ENCODE measurements at regions not wholly inside any gene's neighbourhood (a gene's known extent, or its start where the extent isn't known, plus 50 kb on each side); places are given as distances from the start of the nearest gene placed in this dataset.
"Not testable (repeated sequence)": the region's sequence is repeated elsewhere in the genome, so short reads cannot be mapped to it uniquely, and the experiment has no call there.

DNA sequence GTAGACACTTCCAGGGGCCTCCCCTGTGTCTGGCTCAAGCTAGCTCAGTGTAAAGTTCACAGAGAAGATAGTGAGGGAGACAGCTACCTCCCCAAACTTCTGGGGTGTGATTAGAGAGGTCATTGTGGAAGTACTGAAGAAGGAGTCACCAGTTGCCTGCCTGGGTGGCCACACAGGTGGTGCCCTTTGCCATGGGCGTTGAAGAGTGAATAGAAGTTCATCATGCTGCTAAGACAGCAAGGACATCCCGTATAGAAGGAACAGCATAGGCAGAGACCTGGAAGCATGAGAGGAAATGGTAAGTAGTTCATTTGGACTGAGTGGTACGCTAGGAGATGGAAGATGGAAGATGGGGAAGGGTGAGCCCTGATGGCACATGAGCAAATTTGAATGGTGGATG, 110.1 kb downstream of the PJA1 start:
- H3K79me2 ChIP-seq (ENCODE audit: control insufficient read depth, insufficient read depth, low read length) = no peaks in the 10 kb centered on the region
- 10% methylated on average over 3 of the region's 3 CpGs for WGBS (ENCODE audit: insufficient coverage, insufficient replicate concordance, low lambda C conversion rate, missing lambda C conversion rate)
- no peak for DNase-seq (ENCODE audit: low read depth, low spot score)
- no peak overlapping the region for H3K4me3 ChIP-seq
- no peak overlapping the region for H2AFZ ChIP-seq (ENCODE audit: control insufficient read depth, low read depth, low read length)
- no peak overlapping the region for H3K27ac ChIP-seq (ENCODE audit: control insufficient read depth, insufficient read depth)
- no peak for ATAC-seq
- H3K9ac ChIP-seq (ENCODE audit: control insufficient read depth, insufficient read depth, low read length) = no peak overlapping the region
- ChIA-PET CTCF (interaction anchor here (0.9 kb wide), 1 partner anchor 10 kb away, joined by 3 read pairs; no protein-coding TSS in a partner anchor), SMC1A (ENCODE audit: uncharacterized antibody, unreplicated experiment) (interaction anchor here (0.7 kb wide), 1 partner anchor 552 kb away, joined by 3 read pairs; no protein-coding TSS in a partner anchor), POLR2A (no interaction called here), RAD21 (ENCODE audit: unreplicated experiment) (no interaction called here)
- H3K4me1 ChIP-seq (ENCODE audit: control insufficient read depth, insufficient read depth, low read length) = no peaks in the 10 kb centered on the region
- no peak overlapping the region for H3K4me2 ChIP-seq (ENCODE audit: control insufficient read depth, insufficient read depth)
- BruUV-seq (replicated peaks) = no TSS peak
- H3K9me3 ChIP-seq (replicated peaks; ENCODE audit: control insufficient read depth, insufficient read depth, low read length) = no peaks in the 10 kb centered on the region
- no peaks in the 10 kb centered on the region for H4K20me1 ChIP-seq (ENCODE audit: control insufficient read depth, insufficient read depth)
- TF ChIP-seq NFIC (IDR thresholded peaks at IDR 0.05; ENCODE audit: low read depth, low read length) (no peak), NFYB (IDR thresholded peaks at IDR 0.05; ENCODE audit: insufficient read depth, low read depth, low read length) (no peak)
- TF ChIP-seq, protein P1, sequence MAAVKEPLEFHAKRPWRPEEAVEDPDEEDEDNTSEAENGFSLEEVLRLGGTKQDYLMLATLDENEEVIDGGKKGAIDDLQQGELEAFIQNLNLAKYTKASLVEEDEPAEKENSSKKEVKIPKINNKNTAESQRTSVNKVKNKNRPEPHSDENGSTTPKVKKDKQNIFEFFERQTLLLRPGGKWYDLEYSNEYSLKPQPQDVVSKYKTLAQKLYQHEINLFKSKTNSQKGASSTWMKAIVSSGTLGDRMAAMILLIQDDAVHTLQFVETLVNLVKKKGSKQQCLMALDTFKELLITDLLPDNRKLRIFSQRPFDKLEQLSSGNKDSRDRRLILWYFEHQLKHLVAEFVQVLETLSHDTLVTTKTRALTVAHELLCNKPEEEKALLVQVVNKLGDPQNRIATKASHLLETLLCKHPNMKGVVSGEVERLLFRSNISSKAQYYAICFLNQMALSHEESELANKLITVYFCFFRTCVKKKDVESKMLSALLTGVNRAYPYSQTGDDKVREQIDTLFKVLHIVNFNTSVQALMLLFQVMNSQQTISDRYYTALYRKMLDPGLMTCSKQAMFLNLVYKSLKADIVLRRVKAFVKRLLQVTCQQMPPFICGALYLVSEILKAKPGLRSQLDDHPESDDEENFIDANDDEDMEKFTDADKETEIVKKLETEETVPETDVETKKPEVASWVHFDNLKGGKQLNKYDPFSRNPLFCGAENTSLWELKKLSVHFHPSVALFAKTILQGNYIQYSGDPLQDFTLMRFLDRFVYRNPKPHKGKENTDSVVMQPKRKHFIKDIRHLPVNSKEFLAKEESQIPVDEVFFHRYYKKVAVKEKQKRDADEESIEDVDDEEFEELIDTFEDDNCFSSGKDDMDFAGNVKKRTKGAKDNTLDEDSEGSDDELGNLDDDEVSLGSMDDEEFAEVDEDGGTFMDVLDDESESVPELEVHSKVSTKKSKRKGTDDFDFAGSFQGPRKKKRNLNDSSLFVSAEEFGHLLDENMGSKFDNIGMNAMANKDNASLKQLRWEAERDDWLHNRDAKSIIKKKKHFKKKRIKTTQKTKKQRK (IDR thresholded peaks at IDR 0.05; ENCODE audit: low read depth, low read length) = no peak
- TF ChIP-seq, protein P2, sequence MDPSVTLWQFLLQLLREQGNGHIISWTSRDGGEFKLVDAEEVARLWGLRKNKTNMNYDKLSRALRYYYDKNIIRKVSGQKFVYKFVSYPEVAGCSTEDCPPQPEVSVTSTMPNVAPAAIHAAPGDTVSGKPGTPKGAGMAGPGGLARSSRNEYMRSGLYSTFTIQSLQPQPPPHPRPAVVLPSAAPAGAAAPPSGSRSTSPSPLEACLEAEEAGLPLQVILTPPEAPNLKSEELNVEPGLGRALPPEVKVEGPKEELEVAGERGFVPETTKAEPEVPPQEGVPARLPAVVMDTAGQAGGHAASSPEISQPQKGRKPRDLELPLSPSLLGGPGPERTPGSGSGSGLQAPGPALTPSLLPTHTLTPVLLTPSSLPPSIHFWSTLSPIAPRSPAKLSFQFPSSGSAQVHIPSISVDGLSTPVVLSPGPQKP (IDR thresholded peaks at IDR 0.05; ENCODE audit: low read depth, low read length) = no peak
- intact Hi-C loops (cut with micrococcal nuclease; ENCODE audit: unreplicated experiment) (loop anchor here (10.0 kb wide), 1 partner anchor 60 kb away; no protein-coding TSS in a partner anchor), in situ Hi-C loops (cut with MboI) (no loop called here)
- FAIRE-seq = no peak
- no peaks in the 10 kb centered on the region for H3K36me3 ChIP-seq (ENCODE audit: control insufficient read depth in 2 of 2, insufficient read depth in 2 of 2, low read length in 1 of 2)
- no peaks in the 10 kb centered on the region for H3K27me3 ChIP-seq (replicated peaks in 1 of 2; ENCODE audit: control insufficient read depth in 2 of 2, insufficient read depth in 2 of 2, low read length in 1 of 2)

DNA sequence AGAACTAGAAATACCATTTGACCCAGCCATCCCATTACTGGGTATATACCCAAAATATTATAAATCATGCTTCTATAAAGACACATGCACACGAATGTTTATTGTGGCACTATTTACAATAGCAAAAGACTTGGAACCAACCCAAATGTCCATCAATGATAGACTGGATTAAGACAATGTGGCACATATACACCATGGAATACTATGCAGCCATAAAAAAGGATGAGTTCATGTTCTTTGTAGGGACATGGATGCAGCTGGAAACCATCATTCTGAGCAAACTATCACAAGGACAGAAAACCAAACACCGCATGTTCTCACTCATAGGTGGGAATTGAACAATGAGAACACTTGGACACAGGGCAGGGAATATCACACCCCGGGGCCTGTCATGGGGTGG, 110.8 kb downstream of the PJA1 start:
- H4K20me1 ChIP-seq (ENCODE audit: control insufficient read depth, insufficient read depth); BruUV-seq (replicated peaks); H2AFZ ChIP-seq (ENCODE audit: control insufficient read depth, low read depth, low read length); H3K36me3 ChIP-seq (ENCODE audit: control insufficient read depth in 2 of 2, insufficient read depth in 2 of 2, low read length in 1 of 2); POLR2A ChIA-PET; FAIRE-seq; H3K4me2 ChIP-seq (ENCODE audit: control insufficient read depth, insufficient read depth); H3K9ac ChIP-seq (ENCODE audit: control insufficient read depth, insufficient read depth, low read length); SMC1A ChIA-PET (ENCODE audit: uncharacterized antibody, unreplicated experiment); H3K4me3 ChIP-seq; H3K9me3 ChIP-seq (replicated peaks; ENCODE audit: control insufficient read depth, insufficient read depth, low read length); H3K27ac ChIP-seq (ENCODE audit: control insufficient read depth, insufficient read depth); in situ Hi-C loops (cut with MboI); H3K27me3 ChIP-seq (replicated peaks in 1 of 2; ENCODE audit: control insufficient read depth in 2 of 2, insufficient read depth in 2 of 2, low read length in 1 of 2); DNase-seq (ENCODE audit: low read depth, low spot score); ATAC-seq; H3K4me1 ChIP-seq (ENCODE audit: control insufficient read depth, insufficient read depth, low read length); H3K79me2 ChIP-seq (ENCODE audit: control insufficient read depth, insufficient read depth, low read length); RAD21 ChIA-PET (ENCODE audit: unreplicated experiment): not testable (repeated sequence)
- 24% methylated on average over 3 of the region's 3 CpGs for WGBS (ENCODE audit: insufficient coverage, insufficient replicate concordance, low lambda C conversion rate, missing lambda C conversion rate)
- CTCF ChIA-PET = interaction anchor here (0.9 kb wide), 1 partner anchor 9 kb away, joined by 3 read pairs; no protein-coding TSS in a partner anchor
- intact Hi-C loops (cut with micrococcal nuclease; ENCODE audit: unreplicated experiment) = loop anchor here (10.0 kb wide), 1 partner anchor 60 kb away; no protein-coding TSS in a partner anchor

All from GM12878 (cell line).